ENCODE measurements at regions not wholly inside any gene's neighbourhood (a gene's known extent, or its start where the extent isn't known, plus 50 kb on each side); places are given as distances from the start of the nearest gene placed in this dataset.
A peak's percentile ranks its signal among the peaks of the same experiment; 100 is the strongest.
"Not testable (repeated sequence)": the region's sequence is repeated elsewhere in the genome, so short reads cannot be mapped to it uniquely, and the experiment has no call there.

- Histone ChIP-seq H3K27ac (replicated peaks in 1 of 4) (no peak overlapping the region), H3K36me3 (no peaks in the 10 kb centered on the region), H3K27me3 (peaks cover 0 to 17% (median 0%) of the 10 kb centered on the region in 4 donors), H3K4me3 (no peak overlapping the region), H3K4me1 (no peaks in the 10 kb centered on the region), H3K9me3 (no peaks in the 10 kb centered on the region)
- WGBS = 73% methylated on average over 2 of the region's 2 CpGs
- intact Hi-C loops (cut with DNase I) = no loop called here
- no peak for DNase-seq (ENCODE audit: extremely low spot score)
- TF ChIP-seq CTCF (IDR thresholded peaks at IDR 0.05) = no peak
Observed at GRCh38 chr16:9663588-9663987, 518.6 kb downstream of the GRIN2A start.

GRCh38 chr16:9665851-9666271 lies 516.4 kb downstream of the GRIN2A start:
- Histone ChIP-seq H3K27me3 (peaks cover 0 to 5% (median 0%) of the 10 kb centered on the region in 4 donors), H3K36me3 (no peaks in the 10 kb centered on the region), H3K4me1 (no peaks in the 10 kb centered on the region), H3K27ac (replicated peaks in 1 of 4) (no peak overlapping the region), H3K4me3 (no peak overlapping the region), H3K9me3 (no peaks in the 10 kb centered on the region)
- 69% methylated on average over 5 of the region's 5 CpGs for WGBS
- TF ChIP-seq POLR2AphosphoS5 (IDR thresholded peaks at IDR 0.05) = no peak
- no peak for TF ChIP-seq CTCF (IDR thresholded peaks at IDR 0.05)
- TF ChIP-seq POLR2A (IDR thresholded peaks at IDR 0.05; ENCODE audit: low read depth) = no peak
- no peak for TF ChIP-seq EP300 (IDR thresholded peaks at IDR 0.05)
- DNase-seq (ENCODE audit: extremely low spot score) = no peak
- intact Hi-C loops (cut with DNase I) = no loop called here

GRCh38 chr16:9666834-9667480 lies 515.3 kb downstream of the GRIN2A start:
- H3K36me3 ChIP-seq = no peaks in the 10 kb centered on the region
- H3K4me3 ChIP-seq = no peak overlapping the region
- no peak for DNase-seq (ENCODE audit: extremely low spot score)
- no peaks in the 10 kb centered on the region for H3K4me1 ChIP-seq
- no peaks in the 10 kb centered on the region for H3K27me3 ChIP-seq
- H3K9me3 ChIP-seq = no peaks in the 10 kb centered on the region
- WGBS = 61% methylated on average over 9 of the region's 9 CpGs
- intact Hi-C loops (cut with DNase I) = no loop called here
- TF ChIP-seq POLR2A (IDR thresholded peaks at IDR 0.05; ENCODE audit: low read depth) = no peak
- TF ChIP-seq POLR2AphosphoS5 (IDR thresholded peaks at IDR 0.05) = no peak
- no peak for TF ChIP-seq CTCF (IDR thresholded peaks at IDR 0.05)
- no peak for TF ChIP-seq EP300 (IDR thresholded peaks at IDR 0.05)
- no peak overlapping the region for H3K27ac ChIP-seq (replicated peaks in 1 of 4)

- Histone ChIP-seq H3K4me3 (no peak overlapping the region), H3K9me3 (no peaks in the 10 kb centered on the region), H3K27me3 (no peaks in the 10 kb centered on the region), H3K27ac (replicated peaks in 1 of 4) (no peak overlapping the region), H3K4me1 (no peaks in the 10 kb centered on the region), H3K36me3 (no peaks in the 10 kb centered on the region)
- TF ChIP-seq POLR2AphosphoS5 (IDR thresholded peaks at IDR 0.05) = no peak
- TF ChIP-seq POLR2A (IDR thresholded peaks at IDR 0.05; ENCODE audit: low read depth) = no peak
- TF ChIP-seq EP300 (IDR thresholded peaks at IDR 0.05) = no peak
- TF ChIP-seq CTCF (IDR thresholded peaks at IDR 0.05) = no peak
- WGBS = 37% methylated on average over 5 of the region's 5 CpGs
- peak; percentile 34 for DNase-seq (ENCODE audit: extremely low spot score)
- intact Hi-C loops (cut with DNase I) = no loop called here
Observed at GRCh38 chr16:9670033-9670432, 512.2 kb downstream of the GRIN2A start.

- WGBS = 71% methylated on average over 5 of the region's 5 CpGs
- H3K27ac ChIP-seq (replicated peaks in 1 of 4); H3K36me3 ChIP-seq; intact Hi-C loops (cut with DNase I); H3K4me1 ChIP-seq; H3K27me3 ChIP-seq; H3K4me3 ChIP-seq; H3K9me3 ChIP-seq: not testable (repeated sequence)
- DNase-seq (ENCODE audit: extremely low spot score) = peak; percentile 31
Observed at GRCh38 chr16:9670616-9671015, 511.6 kb downstream of the GRIN2A start.

GRCh38 chr16:9676560-9677300 lies 505.5 kb downstream of the GRIN2A start:
- H3K36me3 ChIP-seq; H3K4me1 ChIP-seq; intact Hi-C loops (cut with DNase I); H3K27ac ChIP-seq (replicated peaks in 1 of 4); H3K9me3 ChIP-seq; H3K4me3 ChIP-seq; DNase-seq (ENCODE audit: extremely low spot score); H3K27me3 ChIP-seq: not testable (repeated sequence)
- 85% methylated on average over 12 of the region's 12 CpGs for WGBS
